ENCODE measurements at regions not wholly inside any gene's neighbourhood (a gene's known extent, or its start where the extent isn't known, plus 50 kb on each side); places are given as distances from the start of the nearest gene placed in this dataset.

DNA sequence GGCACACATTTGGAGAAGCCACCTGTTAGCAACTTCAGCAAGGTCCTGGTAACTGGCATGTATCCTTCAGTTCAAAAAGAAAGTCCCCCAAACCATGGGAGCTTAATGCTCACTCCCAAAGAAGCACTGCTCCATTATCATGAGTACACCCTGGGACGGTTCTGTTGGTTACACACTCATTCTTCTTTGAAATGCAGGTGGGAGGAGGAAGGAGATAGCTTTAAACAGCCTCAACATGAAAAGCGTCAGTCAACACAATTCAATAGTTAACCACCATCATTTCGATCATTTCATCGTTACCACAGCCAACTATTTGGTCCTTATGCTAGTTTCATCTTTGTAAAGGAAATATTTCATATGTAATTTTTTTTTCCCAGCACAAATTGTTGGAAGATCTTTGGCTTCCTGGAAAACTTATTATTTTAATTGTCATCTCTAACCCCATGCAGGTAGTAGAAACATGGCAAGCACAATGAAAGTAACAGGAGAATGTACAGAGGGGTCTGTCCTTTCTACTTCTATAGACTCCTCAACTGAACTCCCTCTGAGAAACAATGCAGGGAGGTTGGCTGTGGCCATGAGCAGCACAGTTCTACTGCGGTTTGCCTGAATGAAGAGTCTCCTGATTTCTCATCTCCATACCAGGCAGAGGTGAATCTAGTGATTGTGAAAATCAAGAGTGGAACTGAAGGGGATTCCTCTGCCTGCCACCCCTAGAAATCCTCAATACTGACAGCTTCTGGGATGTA lies 196.4 kb upstream of the FOXN3 start:
- no peak overlapping the region for H3K4me3 ChIP-seq (replicated peaks; ENCODE audit: low read depth, low read length)
- TF ChIP-seq, protein P1, sequence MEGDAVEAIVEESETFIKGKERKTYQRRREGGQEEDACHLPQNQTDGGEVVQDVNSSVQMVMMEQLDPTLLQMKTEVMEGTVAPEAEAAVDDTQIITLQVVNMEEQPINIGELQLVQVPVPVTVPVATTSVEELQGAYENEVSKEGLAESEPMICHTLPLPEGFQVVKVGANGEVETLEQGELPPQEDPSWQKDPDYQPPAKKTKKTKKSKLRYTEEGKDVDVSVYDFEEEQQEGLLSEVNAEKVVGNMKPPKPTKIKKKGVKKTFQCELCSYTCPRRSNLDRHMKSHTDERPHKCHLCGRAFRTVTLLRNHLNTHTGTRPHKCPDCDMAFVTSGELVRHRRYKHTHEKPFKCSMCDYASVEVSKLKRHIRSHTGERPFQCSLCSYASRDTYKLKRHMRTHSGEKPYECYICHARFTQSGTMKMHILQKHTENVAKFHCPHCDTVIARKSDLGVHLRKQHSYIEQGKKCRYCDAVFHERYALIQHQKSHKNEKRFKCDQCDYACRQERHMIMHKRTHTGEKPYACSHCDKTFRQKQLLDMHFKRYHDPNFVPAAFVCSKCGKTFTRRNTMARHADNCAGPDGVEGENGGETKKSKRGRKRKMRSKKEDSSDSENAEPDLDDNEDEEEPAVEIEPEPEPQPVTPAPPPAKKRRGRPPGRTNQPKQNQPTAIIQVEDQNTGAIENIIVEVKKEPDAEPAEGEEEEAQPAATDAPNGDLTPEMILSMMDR (IDR thresholded peaks at IDR 0.05; ENCODE audit: low read length, missing control alignments): no peak
- DNase-seq (ENCODE audit: low read depth): no peak

DNA sequence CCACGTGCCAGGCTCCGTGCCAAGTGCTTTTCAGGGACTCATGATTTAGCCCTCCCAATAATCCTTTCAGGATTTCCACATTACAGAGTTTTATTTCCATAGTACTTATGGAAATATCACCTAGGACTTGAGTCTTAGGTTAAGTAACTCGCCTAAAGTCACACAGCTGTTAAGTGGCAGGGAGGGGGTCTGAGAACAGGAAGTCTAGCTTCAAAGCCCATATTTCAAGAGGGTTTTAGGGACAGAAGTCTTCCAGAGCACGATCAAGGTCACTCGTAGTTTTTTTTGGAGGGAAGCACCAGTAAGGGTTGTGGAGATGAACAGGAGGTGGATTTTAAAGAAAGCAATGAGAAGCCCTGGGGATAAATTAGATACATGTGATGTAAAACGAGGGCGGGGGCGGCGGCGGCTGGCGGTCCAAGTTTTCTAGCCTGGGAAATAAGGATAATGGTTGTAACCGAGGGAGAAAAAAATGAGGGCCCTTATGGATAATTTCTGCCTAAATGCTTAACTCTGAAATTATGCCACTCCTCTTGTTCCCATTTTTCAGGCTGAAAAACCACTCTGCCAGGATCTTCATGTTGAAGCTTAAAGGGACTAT lies 192.6 kb upstream of the FOXN3 start:
- no peak overlapping the region for H3K4me3 ChIP-seq (replicated peaks; ENCODE audit: low read depth, low read length)
- TF ChIP-seq, protein P1 (IDR thresholded peaks at IDR 0.05; ENCODE audit: low read length, missing control alignments): no peak
- no peak for DNase-seq (ENCODE audit: low read depth)

DNA sequence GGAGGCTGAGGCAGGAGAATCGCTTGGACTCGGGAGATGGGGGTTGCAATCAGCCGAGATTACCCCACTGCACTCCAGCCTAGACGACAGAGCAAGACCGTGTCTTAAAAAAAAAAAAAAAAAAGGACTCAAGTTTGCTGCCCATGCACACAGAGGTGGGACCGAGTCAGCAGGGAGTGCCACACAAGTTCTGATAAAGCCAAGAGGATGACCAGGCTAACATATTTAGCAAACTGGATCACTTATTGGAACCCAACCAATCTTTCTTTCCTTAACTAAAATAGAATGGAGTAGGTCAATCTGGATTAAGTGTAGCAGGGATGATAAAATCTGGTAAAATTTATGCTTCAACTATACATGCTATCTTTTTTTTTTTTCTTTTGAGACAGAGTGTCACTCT lies 190.4 kb upstream of the FOXN3 start:
- TF ChIP-seq, protein P1 (IDR thresholded peaks at IDR 0.05; ENCODE audit: low read length, missing control alignments): no peak
- DNase-seq (ENCODE audit: low read depth): no peak
- H3K4me3 ChIP-seq (replicated peaks; ENCODE audit: low read depth, low read length): no peak overlapping the region

DNA sequence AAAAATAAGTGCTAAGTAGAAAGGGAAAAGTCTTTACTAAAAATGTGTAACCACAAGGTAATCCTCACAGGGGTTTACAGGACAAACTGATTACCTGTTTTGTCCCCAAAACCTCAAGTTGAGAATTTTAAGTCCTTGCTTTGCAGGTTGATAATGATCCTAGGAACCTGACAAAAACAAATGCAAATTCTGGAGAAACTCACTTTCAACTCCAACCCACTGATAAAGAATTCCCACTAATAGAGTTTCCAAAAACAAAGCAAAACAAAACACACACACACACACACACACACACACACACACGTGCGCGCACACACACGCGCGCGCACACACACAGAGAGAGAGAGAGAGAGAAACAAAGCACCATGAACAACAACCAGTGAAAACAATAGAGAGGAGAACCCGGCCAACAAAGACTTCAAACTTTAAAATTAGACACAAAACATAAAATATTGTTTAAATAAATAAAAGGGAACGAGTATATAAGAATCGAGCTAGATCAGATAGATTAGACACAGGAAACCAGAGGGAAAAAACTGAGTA lies 187.0 kb upstream of the FOXN3 start:
- DNase-seq (ENCODE audit: low read depth): no peak
- TF ChIP-seq, protein P1 (IDR thresholded peaks at IDR 0.05; ENCODE audit: low read length, missing control alignments): no peak
- H3K4me3 ChIP-seq (replicated peaks; ENCODE audit: low read depth, low read length): no peak overlapping the region

DNA sequence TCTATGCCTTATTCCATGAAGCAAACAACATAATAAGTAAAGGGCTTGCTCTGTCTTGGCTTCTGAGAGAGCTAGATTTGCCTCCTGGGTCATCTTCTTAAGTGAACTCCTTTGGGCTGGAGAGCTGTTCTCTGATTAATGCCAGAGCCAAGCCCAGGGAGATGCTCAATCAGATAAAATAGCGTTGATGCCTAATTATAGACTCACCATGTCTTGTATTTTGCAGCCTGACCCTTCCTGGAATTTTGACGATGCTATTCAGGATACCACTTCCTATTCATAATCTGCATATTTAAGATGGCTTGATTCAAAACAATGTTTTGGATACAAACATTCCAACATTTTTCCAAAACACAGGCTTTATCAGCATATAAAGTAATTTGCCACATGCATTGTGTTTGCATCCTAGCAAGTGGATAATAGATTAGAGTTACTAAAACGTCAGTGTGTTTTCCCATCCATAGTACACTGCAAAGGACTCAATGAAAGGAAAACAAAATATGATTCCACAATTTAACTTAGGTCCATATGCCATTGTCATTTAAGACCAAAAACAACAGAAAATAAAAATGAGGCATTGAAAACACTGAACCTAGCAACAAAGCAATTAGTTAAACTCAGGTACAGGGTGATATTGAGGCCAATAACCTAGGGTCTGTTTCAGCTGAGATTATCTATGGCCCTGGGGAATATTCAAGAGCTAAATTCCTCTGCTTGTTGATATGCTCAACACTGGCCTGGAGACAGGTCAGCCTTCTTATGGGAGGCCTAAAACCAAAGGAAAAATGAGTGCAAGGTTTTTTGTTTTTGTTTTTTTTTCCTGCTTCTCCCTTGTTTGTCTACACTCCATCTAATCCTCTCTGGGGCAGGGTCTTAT lies 184.2 kb upstream of the FOXN3 start:
- DNase-seq (ENCODE audit: low read depth): peak; percentile 40
- TF ChIP-seq, protein P1 (IDR thresholded peaks at IDR 0.05; ENCODE audit: low read length, missing control alignments): no peak
- no peak overlapping the region for H3K4me3 ChIP-seq (replicated peaks; ENCODE audit: low read depth, low read length)

DNA sequence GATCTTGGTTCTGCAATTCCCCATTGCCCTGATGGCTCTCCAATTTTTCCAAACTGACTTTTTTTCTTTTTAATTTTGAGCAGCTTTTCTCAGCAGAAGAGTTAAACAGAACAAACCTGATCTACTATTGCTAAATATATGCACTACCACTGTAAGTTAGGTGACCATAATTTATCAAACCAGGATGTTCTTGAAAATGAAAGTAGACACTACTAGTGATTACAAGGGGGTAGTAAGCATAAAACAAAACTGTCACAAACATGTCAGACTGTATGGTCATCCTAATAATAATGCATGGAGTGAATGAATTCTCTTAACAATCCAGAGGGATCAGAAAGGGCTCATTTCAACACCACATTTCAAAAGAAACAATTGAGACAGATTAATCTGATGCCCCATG lies 183.0 kb upstream of the FOXN3 start:
- DNase-seq (ENCODE audit: low read depth): no peak
- TF ChIP-seq, protein P1 (IDR thresholded peaks at IDR 0.05; ENCODE audit: low read length, missing control alignments): no peak
- no peak overlapping the region for H3K4me3 ChIP-seq (replicated peaks; ENCODE audit: low read depth, low read length)

Measured in fibroblast of pulmonary artery (primary cell).